ENCODE measurements at regions not wholly inside any gene's neighbourhood (a gene's known extent, or its start where the extent isn't known, plus 50 kb on each side); places are given as distances from the start of the nearest gene placed in this dataset.

GRCh38 chr3:89038869-89039268 is 68.6 kb upstream of the EPHA3 start:
- TF ChIP-seq RAD21 (IDR thresholded peaks at IDR 0.05; ENCODE audit: low read depth) (no peak), TCF12 (IDR thresholded peaks at IDR 0.05; ENCODE audit: low read depth) (no peak), EP300 (IDR thresholded peaks at IDR 0.05; ENCODE audit: borderline replicate concordance) (no peak), ZBTB7A (IDR thresholded peaks at IDR 0.05; ENCODE audit: low read depth) (no peak), YY1 (IDR thresholded peaks at IDR 0.05; ENCODE audit: low read depth) (no peak), TEAD4 (IDR thresholded peaks at IDR 0.05) (no peak), TAF1 (IDR thresholded peaks at IDR 0.05; ENCODE audit: low read depth) (no peak), NFIC (IDR thresholded peaks at IDR 0.05) (no peak)
- TF ChIP-seq, protein P1, sequence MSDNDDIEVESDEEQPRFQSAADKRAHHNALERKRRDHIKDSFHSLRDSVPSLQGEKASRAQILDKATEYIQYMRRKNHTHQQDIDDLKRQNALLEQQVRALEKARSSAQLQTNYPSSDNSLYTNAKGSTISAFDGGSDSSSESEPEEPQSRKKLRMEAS (IDR thresholded peaks at IDR 0.05): no peak
- TF ChIP-seq, protein P2, sequence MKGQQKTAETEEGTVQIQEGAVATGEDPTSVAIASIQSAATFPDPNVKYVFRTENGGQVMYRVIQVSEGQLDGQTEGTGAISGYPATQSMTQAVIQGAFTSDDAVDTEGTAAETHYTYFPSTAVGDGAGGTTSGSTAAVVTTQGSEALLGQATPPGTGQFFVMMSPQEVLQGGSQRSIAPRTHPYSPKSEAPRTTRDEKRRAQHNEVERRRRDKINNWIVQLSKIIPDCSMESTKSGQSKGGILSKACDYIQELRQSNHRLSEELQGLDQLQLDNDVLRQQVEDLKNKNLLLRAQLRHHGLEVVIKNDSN (IDR thresholded peaks at IDR 0.05): no peak
- TF ChIP-seq, protein P3, sequence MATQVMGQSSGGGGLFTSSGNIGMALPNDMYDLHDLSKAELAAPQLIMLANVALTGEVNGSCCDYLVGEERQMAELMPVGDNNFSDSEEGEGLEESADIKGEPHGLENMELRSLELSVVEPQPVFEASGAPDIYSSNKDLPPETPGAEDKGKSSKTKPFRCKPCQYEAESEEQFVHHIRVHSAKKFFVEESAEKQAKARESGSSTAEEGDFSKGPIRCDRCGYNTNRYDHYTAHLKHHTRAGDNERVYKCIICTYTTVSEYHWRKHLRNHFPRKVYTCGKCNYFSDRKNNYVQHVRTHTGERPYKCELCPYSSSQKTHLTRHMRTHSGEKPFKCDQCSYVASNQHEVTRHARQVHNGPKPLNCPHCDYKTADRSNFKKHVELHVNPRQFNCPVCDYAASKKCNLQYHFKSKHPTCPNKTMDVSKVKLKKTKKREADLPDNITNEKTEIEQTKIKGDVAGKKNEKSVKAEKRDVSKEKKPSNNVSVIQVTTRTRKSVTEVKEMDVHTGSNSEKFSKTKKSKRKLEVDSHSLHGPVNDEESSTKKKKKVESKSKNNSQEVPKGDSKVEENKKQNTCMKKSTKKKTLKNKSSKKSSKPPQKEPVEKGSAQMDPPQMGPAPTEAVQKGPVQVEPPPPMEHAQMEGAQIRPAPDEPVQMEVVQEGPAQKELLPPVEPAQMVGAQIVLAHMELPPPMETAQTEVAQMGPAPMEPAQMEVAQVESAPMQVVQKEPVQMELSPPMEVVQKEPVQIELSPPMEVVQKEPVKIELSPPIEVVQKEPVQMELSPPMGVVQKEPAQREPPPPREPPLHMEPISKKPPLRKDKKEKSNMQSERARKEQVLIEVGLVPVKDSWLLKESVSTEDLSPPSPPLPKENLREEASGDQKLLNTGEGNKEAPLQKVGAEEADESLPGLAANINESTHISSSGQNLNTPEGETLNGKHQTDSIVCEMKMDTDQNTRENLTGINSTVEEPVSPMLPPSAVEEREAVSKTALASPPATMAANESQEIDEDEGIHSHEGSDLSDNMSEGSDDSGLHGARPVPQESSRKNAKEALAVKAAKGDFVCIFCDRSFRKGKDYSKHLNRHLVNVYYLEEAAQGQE (IDR thresholded peaks at IDR 0.05; ENCODE audit: low read depth): no peak
